Upper lobe of right lung (tissue), 1 donor: ENCODE measurements at regions not wholly inside any gene's neighbourhood (a gene's known extent, or its start where the extent isn't known, plus 50 kb on each side); places are given as distances from the start of the nearest gene placed in this dataset.

Experiments
- ATAC-seq: fragments of 200-7000 bp; cut with Tn5 transposase; one replicate; pipeline ENCODE4 v1.9.1; 2020; ENCODE audit warnings: mild to moderate bottlenecking, moderate library complexity
- DNase-seq: peaks from one replicate; pipeline ENCODE4 v3.0.0-alpha.2; 2020
- H3K27ac ChIP-seq: fragments of 200-600 bp; one replicate; pipeline ENCODE4 v1.8.0; 2022
- H3K27me3 ChIP-seq: fragments of 200-600 bp; one replicate; pipeline ENCODE4 v1.8.0; 2022; ENCODE audit warnings: mild to moderate bottlenecking
- H3K36me3 ChIP-seq: fragments of 200-600 bp; one replicate; pipeline ENCODE4 v1.8.0; 2022
- H3K4me1 ChIP-seq: fragments of 200-600 bp; one replicate; pipeline ENCODE4 v1.8.0; 2022
- H3K4me3 ChIP-seq: fragments of 200-600 bp; one replicate; pipeline ENCODE4 v1.8.0; 2022; ENCODE audit warnings: mild to moderate bottlenecking
- H3K9me3 ChIP-seq: fragments of 200-600 bp; one replicate; pipeline ENCODE4 v1.8.0; 2022
- CTCF ChIP-seq: fragments of 200-600 bp; IDR thresholded peaks from one replicate; pipeline ENCODE4 v1.8.0; 2022; ENCODE audit warnings: antibody characterized with exemption
- intact Hi-C: fragments of 100-400 bp; cut with DNase I; formaldehyde crosslinking; loops from one replicate; pipeline ENCODE4 v1.11.0; 2022
- donor health status: DM: no; HTN: yes; CAD: no; lungs with severe emphysema.

- intact Hi-C loops, result no loop called here
- ATAC-seq (peak; percentile 94), DNase-seq (peak; percentile 68)
- Histone ChIP-seq H3K27ac (no peak overlapping the region), H3K27me3 (no peaks in the 10 kb centered on the region), H3K36me3 (no peaks in the 10 kb centered on the region), H3K9me3 (no peaks in the 10 kb centered on the region), H3K4me1 (peaks cover 11% of the 10 kb centered on the region), H3K4me3 (no peak overlapping the region)
- no peak for TF ChIP-seq CTCF
These were observed 199.4 kb downstream of the ESM1 start for GRCh38 chr5:54785729-54786591.

GRCh38 chr5:54778783-54779182, 206.6 kb downstream of the ESM1 start:
- Histone ChIP-seq H3K4me1 (no peaks in the 10 kb centered on the region), H3K9me3 (no peaks in the 10 kb centered on the region), H3K4me3 (no peak overlapping the region), H3K27me3 (no peaks in the 10 kb centered on the region), H3K36me3 (no peaks in the 10 kb centered on the region), H3K27ac (no peak overlapping the region)
- DNase-seq (no peak), ATAC-seq (no peak)
- intact Hi-C loops, result no loop called here
- TF ChIP-seq CTCF, result no peak

- Histone ChIP-seq H3K9me3 (no peaks in the 10 kb centered on the region), H3K27ac (no peak overlapping the region), H3K27me3 (no peaks in the 10 kb centered on the region), H3K4me3 (no peak overlapping the region), H3K36me3 (no peaks in the 10 kb centered on the region), H3K4me1 (no peaks in the 10 kb centered on the region)
- no peak for TF ChIP-seq CTCF
- no peak for ATAC-seq
- intact Hi-C loops, result no loop called here
- DNase-seq, result no peak
These were observed 209.7 kb downstream of the ESM1 start for GRCh38 chr5:54775645-54776044.

GRCh38 chr5:54774281-54775170, 210.9 kb downstream of the ESM1 start:
- no peak for TF ChIP-seq CTCF
- H3K27ac ChIP-seq, result no peak overlapping the region
- H3K27me3 ChIP-seq, result no peaks in the 10 kb centered on the region
- H3K9me3 ChIP-seq, result no peaks in the 10 kb centered on the region
- DNase-seq (peak; percentile 61), ATAC-seq (peak; percentile 66)
- H3K4me3 ChIP-seq, result no peak overlapping the region
- H3K36me3 ChIP-seq, result no peaks in the 10 kb centered on the region
- intact Hi-C loops, result no loop called here
- H3K4me1 ChIP-seq, result no peaks in the 10 kb centered on the region

GRCh38 chr5:54772684-54773083, 212.7 kb downstream of the ESM1 start:
- DNase-seq (no peak), ATAC-seq (peak; percentile 57)
- H3K27me3 ChIP-seq, result no peaks in the 10 kb centered on the region
- intact Hi-C loops, result no loop called here
- no peak overlapping the region for H3K27ac ChIP-seq
- H3K36me3 ChIP-seq, result no peaks in the 10 kb centered on the region
- H3K9me3 ChIP-seq, result no peaks in the 10 kb centered on the region
- H3K4me1 ChIP-seq, result no peaks in the 10 kb centered on the region
- no peak for TF ChIP-seq CTCF
- no peak overlapping the region for H3K4me3 ChIP-seq
